ENCODE measurements at regions not wholly inside any gene's neighbourhood (a gene's known extent, or its start where the extent isn't known, plus 50 kb on each side); places are given as distances from the start of the nearest gene placed in this dataset.

DNA sequence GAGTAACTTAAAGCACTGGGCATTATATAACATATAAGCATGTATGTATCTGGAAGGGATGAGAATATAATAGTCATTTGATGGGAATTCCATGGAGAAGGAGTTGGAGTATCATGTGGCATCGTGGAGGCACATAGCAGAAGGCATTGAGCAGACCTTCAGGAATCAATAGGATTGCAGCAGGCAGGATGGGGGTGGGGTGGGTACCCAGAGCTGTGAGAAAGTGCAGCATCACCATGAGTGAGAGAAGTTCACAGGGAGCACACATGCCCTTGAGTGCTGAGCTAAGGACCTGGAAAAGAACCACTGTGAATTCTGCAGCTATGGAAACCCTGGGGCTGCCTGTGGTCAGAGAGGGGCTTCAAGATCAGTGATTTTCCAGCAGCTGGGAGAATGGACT lies 57.3 kb downstream of the MED10 start:
- TF ChIP-seq, protein P1, sequence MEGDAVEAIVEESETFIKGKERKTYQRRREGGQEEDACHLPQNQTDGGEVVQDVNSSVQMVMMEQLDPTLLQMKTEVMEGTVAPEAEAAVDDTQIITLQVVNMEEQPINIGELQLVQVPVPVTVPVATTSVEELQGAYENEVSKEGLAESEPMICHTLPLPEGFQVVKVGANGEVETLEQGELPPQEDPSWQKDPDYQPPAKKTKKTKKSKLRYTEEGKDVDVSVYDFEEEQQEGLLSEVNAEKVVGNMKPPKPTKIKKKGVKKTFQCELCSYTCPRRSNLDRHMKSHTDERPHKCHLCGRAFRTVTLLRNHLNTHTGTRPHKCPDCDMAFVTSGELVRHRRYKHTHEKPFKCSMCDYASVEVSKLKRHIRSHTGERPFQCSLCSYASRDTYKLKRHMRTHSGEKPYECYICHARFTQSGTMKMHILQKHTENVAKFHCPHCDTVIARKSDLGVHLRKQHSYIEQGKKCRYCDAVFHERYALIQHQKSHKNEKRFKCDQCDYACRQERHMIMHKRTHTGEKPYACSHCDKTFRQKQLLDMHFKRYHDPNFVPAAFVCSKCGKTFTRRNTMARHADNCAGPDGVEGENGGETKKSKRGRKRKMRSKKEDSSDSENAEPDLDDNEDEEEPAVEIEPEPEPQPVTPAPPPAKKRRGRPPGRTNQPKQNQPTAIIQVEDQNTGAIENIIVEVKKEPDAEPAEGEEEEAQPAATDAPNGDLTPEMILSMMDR (conservative IDR thresholded peaks at IDR 0.05; ENCODE audit: low read length), result no peak
- no peak for DNase-seq (ENCODE audit: low read depth)
- H3K4me3 ChIP-seq (ENCODE audit: low read length), result no peak overlapping the region

DNA sequence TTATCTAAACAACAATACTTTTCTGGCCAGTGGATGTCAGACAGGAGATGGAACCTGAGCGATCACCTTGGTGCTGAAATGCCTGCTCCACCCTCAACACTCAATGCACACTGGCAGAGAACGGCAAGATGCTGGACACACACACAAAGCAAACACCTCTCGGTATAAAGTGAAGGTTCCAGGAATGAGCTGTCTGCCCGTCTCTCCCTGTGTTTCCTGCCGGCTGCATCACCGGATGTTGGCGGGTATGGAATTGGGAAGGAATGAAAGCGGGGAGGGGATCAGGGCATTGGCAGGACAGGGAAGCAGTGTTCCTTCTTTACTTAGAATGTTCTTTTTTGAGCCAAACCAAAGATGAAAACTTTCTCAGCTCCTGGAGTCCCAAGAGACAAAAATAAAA lies 59.2 kb downstream of the MED10 start:
- TF ChIP-seq, protein P1 (conservative IDR thresholded peaks at IDR 0.05; ENCODE audit: low read length), result no peak
- H3K4me3 ChIP-seq (ENCODE audit: low read length), result no peak overlapping the region
- DNase-seq (ENCODE audit: low read depth), result no peak

DNA sequence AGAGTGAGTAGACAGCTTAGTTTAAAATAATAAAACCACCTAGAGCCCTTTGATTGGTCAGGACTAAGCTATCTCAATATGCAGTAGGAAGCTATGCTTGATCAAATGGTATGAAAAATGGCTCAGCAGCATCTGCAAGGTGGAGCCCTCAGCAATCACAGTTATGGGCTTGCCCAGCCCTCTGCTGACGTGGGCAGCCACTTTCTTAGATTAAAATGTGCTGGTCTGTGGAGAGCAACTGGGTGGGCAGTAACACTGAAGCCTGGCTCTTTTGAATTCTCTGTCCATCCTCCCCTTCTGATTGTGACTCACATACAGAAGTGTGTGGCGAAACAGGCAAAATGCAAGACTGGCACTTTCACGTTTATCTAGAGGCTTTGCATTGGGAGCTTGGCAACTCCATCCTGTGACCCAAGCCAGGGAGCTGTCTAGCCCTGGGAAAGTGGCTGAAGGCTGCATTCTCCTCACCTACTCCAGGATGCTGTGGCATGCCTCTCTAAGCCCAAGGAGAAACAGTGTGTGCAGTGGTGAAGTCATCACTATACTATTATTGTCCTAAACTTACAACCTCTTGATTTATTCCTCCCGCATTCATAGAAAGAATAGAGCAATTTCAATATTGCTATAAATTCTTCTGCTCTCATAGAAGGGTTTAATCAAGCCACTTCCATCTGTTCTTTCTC lies 61.1 kb downstream of the MED10 start:
- TF ChIP-seq, protein P1 (conservative IDR thresholded peaks at IDR 0.05; ENCODE audit: low read length), result no peak
- no peak for DNase-seq (ENCODE audit: low read depth)
- H3K4me3 ChIP-seq (ENCODE audit: low read length), result no peak overlapping the region

DNA sequence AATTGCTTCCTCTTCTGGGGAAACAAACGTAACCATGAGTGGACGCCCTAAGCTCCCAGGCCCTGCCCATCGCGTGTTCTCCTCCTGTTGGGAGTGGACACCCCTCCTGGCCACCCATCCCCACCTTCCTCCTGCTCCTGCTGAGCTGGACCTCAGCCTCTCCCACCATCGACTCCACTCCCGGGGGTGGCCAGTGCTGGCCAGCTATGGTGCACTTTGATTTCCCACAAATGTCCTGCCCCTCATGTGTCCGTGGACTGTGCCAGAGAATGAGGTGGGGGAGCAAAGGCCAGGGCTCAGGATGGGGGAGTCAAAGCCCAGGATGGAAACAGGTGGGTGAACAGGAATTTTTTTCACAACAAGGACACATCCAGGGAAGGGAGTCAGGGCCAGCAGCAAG lies 62.8 kb downstream of the MED10 start:
- TF ChIP-seq, protein P1 (conservative IDR thresholded peaks at IDR 0.05; ENCODE audit: low read length), result no peak
- DNase-seq (ENCODE audit: low read depth), result no peak
- H3K4me3 ChIP-seq (ENCODE audit: low read length), result no peak overlapping the region

DNA sequence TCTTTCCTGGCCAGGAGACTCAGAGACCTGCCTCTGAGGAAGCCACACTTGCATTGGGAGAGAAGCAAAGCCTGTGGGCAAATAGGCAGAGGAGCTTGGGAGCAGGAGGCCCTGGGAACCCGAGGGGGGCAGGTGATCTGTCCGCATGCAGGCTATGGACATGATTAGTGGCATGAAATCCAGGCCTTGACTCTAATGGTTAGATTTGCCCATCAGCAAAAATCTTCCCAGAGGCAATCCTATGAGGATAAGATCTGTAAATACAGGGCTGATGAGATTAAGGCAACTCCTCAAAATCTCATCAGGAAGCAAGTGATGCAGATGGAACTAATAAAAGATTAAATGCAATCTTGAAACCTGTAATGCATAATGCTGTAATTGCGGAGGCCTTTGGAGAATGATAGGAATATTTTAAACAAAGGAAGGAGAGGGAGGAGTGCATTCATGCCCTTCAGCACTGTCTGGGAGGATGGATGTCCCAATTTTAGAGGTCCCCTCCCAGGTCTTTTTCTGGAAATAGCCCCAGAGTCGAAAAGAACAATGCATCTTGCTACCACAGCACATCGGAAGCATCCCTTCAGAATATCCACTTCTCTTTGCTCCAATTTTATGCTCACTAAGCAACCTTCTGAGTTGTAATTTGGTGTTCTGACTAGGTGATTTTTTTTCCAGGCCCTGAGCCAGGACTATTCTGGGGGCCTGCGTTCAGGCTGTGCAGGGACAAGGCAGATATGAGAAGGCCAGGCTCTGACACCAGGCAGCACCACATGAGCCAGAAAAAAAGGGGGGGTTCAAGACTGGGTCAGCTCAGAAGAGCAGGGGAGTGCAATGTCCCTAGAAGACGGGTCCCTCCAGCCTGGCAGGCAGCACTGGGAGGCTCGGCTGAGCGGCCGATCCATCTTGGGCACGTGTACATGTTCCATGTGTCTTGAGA lies 66.5 kb downstream of the MED10 start:
- TF ChIP-seq, protein P1 (conservative IDR thresholded peaks at IDR 0.05; ENCODE audit: low read length), result no peak
- no peak for DNase-seq (ENCODE audit: low read depth)
- no peak overlapping the region for H3K4me3 ChIP-seq (ENCODE audit: low read length)

DNA sequence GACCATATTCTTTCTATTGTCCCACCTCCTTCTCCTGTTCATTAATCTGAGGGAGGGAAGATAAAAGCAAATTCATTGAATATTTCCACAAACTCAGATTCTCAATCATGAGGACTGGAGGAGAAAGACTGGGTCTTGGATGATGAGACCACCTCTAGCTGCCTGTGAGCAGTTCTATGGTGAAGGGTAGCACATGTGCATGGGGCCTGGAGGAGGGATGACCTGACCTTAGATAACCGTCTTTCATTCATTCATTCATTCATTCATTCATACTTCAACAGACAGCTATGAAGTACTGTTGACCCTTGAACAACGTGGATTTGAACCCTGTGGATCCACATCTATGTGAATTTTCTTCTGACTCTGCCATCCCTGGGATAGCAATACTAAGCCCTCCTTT lies 68.4 kb downstream of the MED10 start:
- H3K4me3 ChIP-seq (ENCODE audit: low read length), result no peak overlapping the region
- TF ChIP-seq, protein P1 (conservative IDR thresholded peaks at IDR 0.05; ENCODE audit: low read length), result no peak
- no peak for DNase-seq (ENCODE audit: low read depth)
